ENCODE measurements at regions not wholly inside any gene's neighbourhood (a gene's known extent, or its start where the extent isn't known, plus 50 kb on each side); places are given as distances from the start of the nearest gene placed in this dataset.

GRCh38 chr5:28226407-28226806 is 1188.0 kb upstream of the CDH9 start:
- Histone ChIP-seq H3K4me1 (replicated peaks in 1 of 4; ENCODE audit: control insufficient read depth in 3 of 4, insufficient read depth in 4 of 4, low read length in 3 of 4) (no peaks in the 10 kb centered on the region), H3K9me3 (ENCODE audit: insufficient read depth in 2 of 2, low read depth in 1 of 2, low read length in 1 of 2) (no peaks in the 10 kb centered on the region), H3K23ac (ENCODE audit: insufficient read length) (no peak overlapping the region), H2AFZ (ENCODE audit: low read length) (no peak overlapping the region), H4K91ac (replicated peaks; ENCODE audit: insufficient read length, low read length) (no peak overlapping the region), H3K79me2 (ENCODE audit: control insufficient read depth in 1 of 2, insufficient read depth in 2 of 2, low read length in 2 of 2) (no peaks in the 10 kb centered on the region), H2BK120ac (replicated peaks; ENCODE audit: low read depth, low read length) (no peak overlapping the region), H3K4me2 (ENCODE audit: insufficient read depth in 1 of 2, low read depth in 2 of 2, low read length in 2 of 2) (no peak overlapping the region), H3K4me3 (ENCODE audit: extremely low read depth in 1 of 4, insufficient read depth in 2 of 4, low read depth in 3 of 4, low read length in 4 of 4) (no peak overlapping the region), H3K36me3 (ENCODE audit: control insufficient read depth in 2 of 4, insufficient read depth in 4 of 4, low read length in 3 of 4) (no peaks in the 10 kb centered on the region), H2AK5ac (ENCODE audit: low read depth, low read length) (no peak overlapping the region), H3K27me3 (replicated peaks in 1 of 4; ENCODE audit: control insufficient read depth in 3 of 4, extremely low read depth in 1 of 4, insufficient read depth in 3 of 4, low read length in 3 of 4) (no peaks in the 10 kb centered on the region), H4K5ac (ENCODE audit: insufficient read length, low read depth, low read length) (no peak overlapping the region), H2BK20ac (ENCODE audit: low read length) (no peak overlapping the region), H3K18ac (ENCODE audit: extremely low read depth, low read length) (no peak overlapping the region), H4K8ac (ENCODE audit: extremely low read depth, insufficient read depth, low read length) (no peak overlapping the region), H3K23me2 (ENCODE audit: low read depth, low read length) (no peaks in the 10 kb centered on the region), H3K14ac (ENCODE audit: insufficient read length) (no peak overlapping the region), H3K9ac (replicated peaks in 1 of 4; ENCODE audit: extremely low read depth in 1 of 4, low read depth in 3 of 4, low read length in 3 of 4) (no peak overlapping the region), H3K56ac (replicated peaks; ENCODE audit: insufficient read length, low read depth, low read length) (no peak overlapping the region), H2BK5ac (ENCODE audit: low read depth, low read length) (no peak overlapping the region), H3K4ac (replicated peaks; ENCODE audit: insufficient read length, low read depth, low read length) (no peak overlapping the region), H3K27ac (ENCODE audit: low read depth, low read length) (no peak overlapping the region), H3K79me1 (ENCODE audit: low read depth, low read length) (no peaks in the 10 kb centered on the region), H2BK15ac (ENCODE audit: low read length) (no peak overlapping the region), H2BK12ac (ENCODE audit: low read depth, low read length) (no peak overlapping the region), H4K20me1 (replicated peaks in 1 of 2; ENCODE audit: control insufficient read depth in 1 of 2, insufficient read depth in 2 of 2, low read length in 2 of 2) (no peaks in the 10 kb centered on the region)
- WGBS, 2 experiments (ENCODE audit: extremely low coverage in 1 of 2, insufficient coverage in 1 of 2, insufficient read length in 1 of 2, insufficient replicate concordance in 2 of 2, low coverage in 1 of 2, low lambda C conversion rate in 2 of 2, missing lambda C conversion rate in 1 of 2), result 95% methylated on average over 3 of the region's 3 CpGs; no CpG with 5 or more reads in 1 of the 2 experiments
- FAIRE-seq (no peak), DNase-seq (ENCODE audit: low read depth in 1 of 2, low spot score in 2 of 2) (no peak)
- CTCF ChIA-PET (ENCODE audit: partially characterized antibody), result no interaction called here
- POLR2A ChIA-PET (ENCODE audit: partially characterized antibody), result no interaction called here
- no peak for TF ChIP-seq POU5F1 (IDR thresholded peaks at IDR 0.05; ENCODE audit: low read depth, low read length)
- TF ChIP-seq TAF1 (IDR thresholded peaks at IDR 0.05; ENCODE audit: low read depth, low read length), result no peak
- TF ChIP-seq SP1 (IDR thresholded peaks at IDR 0.05; ENCODE audit: low read depth, low read length), result no peak
- TF ChIP-seq GABPA (IDR thresholded peaks at IDR 0.05; ENCODE audit: borderline replicate concordance, insufficient read depth, low read length), result no peak
- TF ChIP-seq BACH1 (IDR thresholded peaks at IDR 0.05; ENCODE audit: low read length), result no peak
- TF ChIP-seq SUZ12 (IDR thresholded peaks at IDR 0.05; ENCODE audit: low read length), result no peak
- TF ChIP-seq GTF2F1 (IDR thresholded peaks at IDR 0.05; ENCODE audit: borderline replicate concordance, low read depth, low read length), result no peak
- no peak for TF ChIP-seq EGR1 (IDR thresholded peaks at IDR 0.05; ENCODE audit: borderline replicate concordance, low read depth, low read length)
- no peak for TF ChIP-seq USF2 (IDR thresholded peaks at IDR 0.05; ENCODE audit: low read length)

All from H1 (cell line).